ENCODE measurements at regions not wholly inside any gene's neighbourhood (a gene's known extent, or its start where the extent isn't known, plus 50 kb on each side); places are given as distances from the start of the nearest gene placed in this dataset.

DNA sequence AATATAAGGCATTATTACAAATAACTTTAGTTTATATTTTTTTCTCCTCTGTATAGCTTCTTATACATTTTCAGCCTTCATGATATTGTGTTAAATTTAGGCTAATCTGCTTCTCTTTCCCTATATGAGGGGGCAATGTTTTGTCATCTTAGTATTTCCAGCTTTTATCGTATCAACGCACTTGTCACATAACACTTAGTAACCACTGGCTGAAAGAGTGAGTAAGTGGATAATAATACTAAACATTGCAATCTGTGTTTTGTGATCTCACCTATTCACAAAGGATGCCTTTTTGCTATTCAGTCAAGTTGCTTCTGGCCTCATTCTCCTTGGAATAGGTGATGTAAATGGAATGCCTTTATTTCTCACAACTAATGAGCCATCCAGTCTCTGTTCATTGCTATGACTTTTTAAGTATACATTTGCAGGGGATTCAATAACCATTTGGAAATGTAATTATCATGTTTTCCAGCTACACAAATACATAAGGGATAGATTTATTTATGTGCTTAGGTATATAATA lies 260.9 kb downstream of the BMP4 start:
- Histone ChIP-seq H3K4me2 (no peak overlapping the region), H4K20me1 (replicated peaks; ENCODE audit: insufficient read depth) (no peaks in the 10 kb centered on the region), H3K4me1 (ENCODE audit: insufficient read depth) (no peaks in the 10 kb centered on the region), H2AFZ (no peak overlapping the region), H3F3A (replicated peaks; ENCODE audit: low read depth) (no peaks in the 10 kb centered on the region), H3K27me3 (ENCODE audit: insufficient read depth) (no peaks in the 10 kb centered on the region), H3K79me2 (replicated peaks; ENCODE audit: insufficient read depth) (no peaks in the 10 kb centered on the region), H3K4me3 (no peak overlapping the region), H3K36me3 (ENCODE audit: insufficient read depth) (no peaks in the 10 kb centered on the region), H3K27ac (ENCODE audit: low read depth) (no peak overlapping the region), H3K9me2 (ENCODE audit: insufficient read depth) (peaks cover 18% of the 10 kb centered on the region)
- Mint-ChIP-seq H3K27ac (no peak overlapping the region), H3K4me1 (no peaks in the 10 kb centered on the region), H3K27me3 (ENCODE audit: insufficient read depth, low read depth, poor library complexity) (no peaks in the 10 kb centered on the region), H3K36me3 (ENCODE audit: low read depth) (no peaks in the 10 kb centered on the region), H3K4me3 (no peak overlapping the region), H3K9me3 (no peaks in the 10 kb centered on the region)
- ATAC-seq (no peak), DNase-seq (ENCODE audit: low spot score) (no peak)
- TF ChIP-seq POLR2AphosphoS5 (IDR thresholded peaks at IDR 0.05; ENCODE audit: low read depth) (no peak), NANOG (IDR thresholded peaks at IDR 0.05; ENCODE audit: borderline replicate concordance) (no peak), ZNF331 (CRISPR knock-in tag; IDR thresholded peaks at IDR 0.05; ENCODE audit: low read depth) (no peak), JUNB (IDR thresholded peaks at IDR 0.05; ENCODE audit: unreplicated experiment) (no peak), CREB1 (CRISPR knock-in tag; IDR thresholded peaks at IDR 0.05; ENCODE audit: low read depth) (no peak), CTCF (conservative IDR thresholded peaks at IDR 0.05; ENCODE audit: low read depth in 2 of 2) (no peak), STAT1 (IDR thresholded peaks at IDR 0.05; ENCODE audit: unreplicated experiment) (no peak), ZNF462 (CRISPR knock-in tag; IDR thresholded peaks at IDR 0.05) (no peak)

Data from GM23338 (cell line).